ENCODE measurements at regions not wholly inside any gene's neighbourhood (a gene's known extent, or its start where the extent isn't known, plus 50 kb on each side); places are given as distances from the start of the nearest gene placed in this dataset.
"Not testable (repeated sequence)": the region's sequence is repeated elsewhere in the genome, so short reads cannot be mapped to it uniquely, and the experiment has no call there.

- Histone ChIP-seq H3K27ac (no peak overlapping the region), H3K9me3 (ENCODE audit: severe bottlenecking) (no peaks in the 10 kb centered on the region), H3K4me3 (ENCODE audit: low read depth, low read length) (no peak overlapping the region), H3K27me3 (ENCODE audit: insufficient read depth, low read depth, severe bottlenecking) (no peaks in the 10 kb centered on the region), H3K36me3 (no peaks in the 10 kb centered on the region)
- TF ChIP-seq, protein P1, sequence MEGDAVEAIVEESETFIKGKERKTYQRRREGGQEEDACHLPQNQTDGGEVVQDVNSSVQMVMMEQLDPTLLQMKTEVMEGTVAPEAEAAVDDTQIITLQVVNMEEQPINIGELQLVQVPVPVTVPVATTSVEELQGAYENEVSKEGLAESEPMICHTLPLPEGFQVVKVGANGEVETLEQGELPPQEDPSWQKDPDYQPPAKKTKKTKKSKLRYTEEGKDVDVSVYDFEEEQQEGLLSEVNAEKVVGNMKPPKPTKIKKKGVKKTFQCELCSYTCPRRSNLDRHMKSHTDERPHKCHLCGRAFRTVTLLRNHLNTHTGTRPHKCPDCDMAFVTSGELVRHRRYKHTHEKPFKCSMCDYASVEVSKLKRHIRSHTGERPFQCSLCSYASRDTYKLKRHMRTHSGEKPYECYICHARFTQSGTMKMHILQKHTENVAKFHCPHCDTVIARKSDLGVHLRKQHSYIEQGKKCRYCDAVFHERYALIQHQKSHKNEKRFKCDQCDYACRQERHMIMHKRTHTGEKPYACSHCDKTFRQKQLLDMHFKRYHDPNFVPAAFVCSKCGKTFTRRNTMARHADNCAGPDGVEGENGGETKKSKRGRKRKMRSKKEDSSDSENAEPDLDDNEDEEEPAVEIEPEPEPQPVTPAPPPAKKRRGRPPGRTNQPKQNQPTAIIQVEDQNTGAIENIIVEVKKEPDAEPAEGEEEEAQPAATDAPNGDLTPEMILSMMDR (IDR thresholded peaks at IDR 0.05; ENCODE audit: low read depth, low read length): no peak
- DNase-seq: no peak
Measured at GRCh38 chr3:115402651-115403050, 220.7 kb upstream of the GAP43 start.

- Histone ChIP-seq H3K36me3 (no peaks in the 10 kb centered on the region), H3K27me3 (ENCODE audit: insufficient read depth, low read depth, severe bottlenecking) (no peaks in the 10 kb centered on the region), H3K4me3 (ENCODE audit: low read depth, low read length) (no peak overlapping the region), H3K27ac (no peak overlapping the region), H3K9me3 (ENCODE audit: severe bottlenecking) (no peaks in the 10 kb centered on the region)
- TF ChIP-seq, protein P1 (IDR thresholded peaks at IDR 0.05; ENCODE audit: low read depth, low read length): no peak
- peak; percentile 16 for DNase-seq
Measured at GRCh38 chr3:115403786-115404185, 219.5 kb upstream of the GAP43 start.

DNA sequence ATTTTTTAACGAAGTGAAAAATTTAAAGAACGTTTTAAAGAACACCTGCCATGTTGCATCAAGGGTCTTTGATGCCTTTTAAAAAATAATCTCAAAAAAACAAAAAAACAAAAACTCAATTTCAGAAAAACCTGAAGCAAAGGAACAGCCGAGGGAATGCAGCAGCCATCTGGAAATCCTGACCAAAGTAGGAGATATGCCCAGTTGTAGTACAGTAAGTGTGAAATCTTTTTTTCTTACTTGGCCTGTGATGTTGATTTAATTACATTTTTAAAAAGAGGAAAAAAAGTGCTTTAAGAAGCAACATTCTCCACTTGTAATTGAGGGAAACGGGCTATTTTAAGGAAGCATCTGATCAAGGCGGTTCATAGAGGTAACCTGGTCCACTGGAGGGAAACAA lies 213.7 kb upstream of the GAP43 start:
- H3K27ac ChIP-seq: no peak overlapping the region
- H3K9me3 ChIP-seq (ENCODE audit: severe bottlenecking): no peaks in the 10 kb centered on the region
- H3K4me3 ChIP-seq (ENCODE audit: low read depth, low read length): no peak overlapping the region
- TF ChIP-seq, protein P1 (IDR thresholded peaks at IDR 0.05; ENCODE audit: low read depth, low read length): no peak
- no peak for DNase-seq
- H3K36me3 ChIP-seq: no peaks in the 10 kb centered on the region
- H3K27me3 ChIP-seq (ENCODE audit: insufficient read depth, low read depth, severe bottlenecking): no peaks in the 10 kb centered on the region

DNA sequence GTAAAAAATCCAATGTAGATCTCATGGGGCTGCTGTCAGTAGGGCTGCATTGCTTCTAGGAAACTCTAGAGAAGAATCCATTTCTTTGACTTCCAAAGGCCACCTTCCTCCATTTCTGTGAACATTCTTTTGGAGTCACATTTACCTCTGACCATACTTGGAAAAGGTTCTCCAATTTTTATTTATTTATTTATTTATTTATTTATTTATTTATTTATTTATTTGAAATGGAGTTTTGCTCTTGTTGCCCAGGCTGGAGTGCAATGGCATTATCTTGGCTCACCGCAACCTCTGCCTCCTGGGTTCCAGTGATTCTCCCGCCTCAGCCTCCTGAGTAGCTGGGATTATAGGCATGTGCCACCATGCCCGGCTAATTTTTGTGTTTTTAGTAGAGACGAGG lies 208.7 kb upstream of the GAP43 start:
- not testable (repeated sequence) for H3K9me3 ChIP-seq (ENCODE audit: severe bottlenecking); H3K4me3 ChIP-seq (ENCODE audit: low read depth, low read length); H3K36me3 ChIP-seq; DNase-seq; H3K27me3 ChIP-seq (ENCODE audit: insufficient read depth, low read depth, severe bottlenecking); H3K27ac ChIP-seq

- Histone ChIP-seq H3K9me3 (ENCODE audit: severe bottlenecking) (no peaks in the 10 kb centered on the region), H3K27me3 (ENCODE audit: insufficient read depth, low read depth, severe bottlenecking) (no peaks in the 10 kb centered on the region)
- TF ChIP-seq, protein P1 (IDR thresholded peaks at IDR 0.05; ENCODE audit: low read depth, low read length): no peak
Measured at GRCh38 chr3:115415246-115415996, 207.9 kb upstream of the GAP43 start.

DNA sequence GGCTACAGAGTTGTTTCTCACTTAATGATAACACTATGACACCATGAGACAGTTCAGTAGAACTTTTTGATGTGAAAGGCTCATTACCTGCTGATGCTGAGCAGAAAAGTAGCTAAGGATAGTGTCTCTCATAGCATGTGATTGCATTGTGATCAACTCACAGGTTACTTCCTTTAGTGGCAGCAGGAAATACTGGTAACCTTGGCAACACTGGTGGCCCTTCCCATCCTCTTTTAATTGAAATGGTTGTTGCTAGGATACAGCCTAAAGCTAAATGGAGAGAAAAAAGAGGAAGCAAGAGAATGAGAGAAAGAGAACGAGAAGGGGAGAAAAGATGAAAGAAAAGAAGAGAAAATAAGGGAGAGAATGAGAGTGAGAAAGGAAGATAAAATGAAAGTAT lies 204.7 kb upstream of the GAP43 start:
- no peaks in the 10 kb centered on the region for H3K27me3 ChIP-seq (ENCODE audit: insufficient read depth, low read depth, severe bottlenecking)
- no peaks in the 10 kb centered on the region for H3K36me3 ChIP-seq
- DNase-seq: no peak
- H3K9me3 ChIP-seq (ENCODE audit: severe bottlenecking): no peaks in the 10 kb centered on the region
- TF ChIP-seq, protein P1 (IDR thresholded peaks at IDR 0.05; ENCODE audit: low read depth, low read length): no peak
- H3K4me3 ChIP-seq (ENCODE audit: low read depth, low read length): no peak overlapping the region
- H3K27ac ChIP-seq: no peak overlapping the region

More at GRCh38 chr3:115415246-115415996, 207.9 kb upstream of the GAP43 start:
- H3K27ac ChIP-seq: no peak overlapping the region
- no peaks in the 10 kb centered on the region for H3K36me3 ChIP-seq
- no peak overlapping the region for H3K4me3 ChIP-seq (ENCODE audit: low read depth, low read length)
- no peak for DNase-seq
